LNCaP clone FGC (cell line): ENCODE measurements at regions not wholly inside any gene's neighbourhood (a gene's known extent, or its start where the extent isn't known, plus 50 kb on each side); places are given as distances from the start of the nearest gene placed in this dataset.

Source experiments
- DNase-seq: peaks from one replicate; pipeline ENCODE4 v3.0.0-alpha.2; 2011; ENCODE audit warnings: low read depth
- H3K4me3 ChIP-seq: 2 replicates; pipeline ENCODE4 v1.5.1; 2011; ENCODE audit warnings: mild to moderate bottlenecking, low read depth, low read length, control low read depth
- TF ChIP-seq, protein P1 (sequence below): IDR thresholded peaks from 2 replicates; pipeline ENCODE4 v1.5.1; 2012; ENCODE audit warnings: mild to moderate bottlenecking; ENCODE audit not compliant: control insufficient read depth, insufficient read depth; ENCODE audit errors: extremely low read depth

DNA sequence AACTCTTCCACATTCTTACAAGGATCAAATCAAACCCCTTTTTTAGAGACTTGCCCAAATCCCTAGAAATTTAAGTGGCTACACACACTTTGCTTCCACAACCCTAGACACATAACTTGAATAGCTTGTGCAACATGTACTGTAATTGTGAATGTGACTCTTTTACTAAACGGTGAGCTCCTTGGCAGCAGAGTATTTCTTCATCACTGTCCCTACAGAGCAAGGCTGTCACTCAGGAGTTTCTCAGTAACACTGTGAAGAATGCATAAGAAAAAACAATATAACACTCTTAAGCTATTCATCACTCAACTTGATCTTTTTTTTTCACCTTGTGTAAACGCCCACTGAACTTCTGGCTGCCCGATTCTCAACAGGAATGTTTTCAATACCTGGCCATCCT lies 53.8 kb upstream of the ADAMTS18 start:
- no peak overlapping the region for H3K4me3 ChIP-seq
- no peak for DNase-seq
- TF ChIP-seq, protein P1, sequence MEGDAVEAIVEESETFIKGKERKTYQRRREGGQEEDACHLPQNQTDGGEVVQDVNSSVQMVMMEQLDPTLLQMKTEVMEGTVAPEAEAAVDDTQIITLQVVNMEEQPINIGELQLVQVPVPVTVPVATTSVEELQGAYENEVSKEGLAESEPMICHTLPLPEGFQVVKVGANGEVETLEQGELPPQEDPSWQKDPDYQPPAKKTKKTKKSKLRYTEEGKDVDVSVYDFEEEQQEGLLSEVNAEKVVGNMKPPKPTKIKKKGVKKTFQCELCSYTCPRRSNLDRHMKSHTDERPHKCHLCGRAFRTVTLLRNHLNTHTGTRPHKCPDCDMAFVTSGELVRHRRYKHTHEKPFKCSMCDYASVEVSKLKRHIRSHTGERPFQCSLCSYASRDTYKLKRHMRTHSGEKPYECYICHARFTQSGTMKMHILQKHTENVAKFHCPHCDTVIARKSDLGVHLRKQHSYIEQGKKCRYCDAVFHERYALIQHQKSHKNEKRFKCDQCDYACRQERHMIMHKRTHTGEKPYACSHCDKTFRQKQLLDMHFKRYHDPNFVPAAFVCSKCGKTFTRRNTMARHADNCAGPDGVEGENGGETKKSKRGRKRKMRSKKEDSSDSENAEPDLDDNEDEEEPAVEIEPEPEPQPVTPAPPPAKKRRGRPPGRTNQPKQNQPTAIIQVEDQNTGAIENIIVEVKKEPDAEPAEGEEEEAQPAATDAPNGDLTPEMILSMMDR, result no peak

DNA sequence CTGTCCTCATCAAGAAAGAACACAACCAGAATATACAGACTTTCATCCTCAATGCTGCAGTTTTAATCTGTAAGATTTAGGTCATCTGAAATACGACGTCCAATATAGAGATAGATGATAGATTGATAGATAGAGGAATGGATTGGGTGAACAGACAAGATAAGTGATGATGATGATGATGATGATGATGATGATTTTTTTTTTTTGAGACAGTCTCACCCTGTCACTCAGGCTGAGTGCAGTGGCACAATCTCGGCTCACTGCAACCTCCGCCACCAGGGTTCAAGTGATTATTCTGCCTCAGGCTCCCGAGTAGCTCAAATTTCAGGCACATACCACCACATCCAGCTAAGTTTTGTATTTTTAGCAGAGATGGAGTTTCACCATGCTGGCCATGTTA lies 56.3 kb upstream of the ADAMTS18 start:
- DNase-seq, result no peak
- no peak overlapping the region for H3K4me3 ChIP-seq
- TF ChIP-seq, protein P1, result no peak

DNA sequence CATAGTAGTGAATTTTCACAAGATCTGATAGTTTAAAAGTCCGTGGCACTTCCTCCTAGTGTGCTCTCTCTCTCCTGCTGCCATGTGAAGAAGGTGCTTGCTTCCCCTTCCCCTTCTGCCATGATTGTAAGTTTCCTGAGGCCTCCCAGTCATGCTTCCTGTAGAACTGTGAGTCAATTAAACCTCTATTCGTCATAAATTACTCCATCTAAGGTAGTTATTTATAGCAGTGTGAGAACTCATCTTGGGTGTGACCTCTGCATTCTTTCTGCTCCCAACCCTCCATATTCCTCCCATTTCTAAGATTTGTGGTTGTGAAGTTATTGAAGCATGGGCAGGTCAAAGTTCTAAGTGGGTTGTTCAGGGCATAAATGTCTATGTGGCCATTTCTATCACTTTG lies 62.1 kb upstream of the ADAMTS18 start:
- DNase-seq, result no peak
- TF ChIP-seq, protein P1, result no peak
- H3K4me3 ChIP-seq, result no peak overlapping the region

DNA sequence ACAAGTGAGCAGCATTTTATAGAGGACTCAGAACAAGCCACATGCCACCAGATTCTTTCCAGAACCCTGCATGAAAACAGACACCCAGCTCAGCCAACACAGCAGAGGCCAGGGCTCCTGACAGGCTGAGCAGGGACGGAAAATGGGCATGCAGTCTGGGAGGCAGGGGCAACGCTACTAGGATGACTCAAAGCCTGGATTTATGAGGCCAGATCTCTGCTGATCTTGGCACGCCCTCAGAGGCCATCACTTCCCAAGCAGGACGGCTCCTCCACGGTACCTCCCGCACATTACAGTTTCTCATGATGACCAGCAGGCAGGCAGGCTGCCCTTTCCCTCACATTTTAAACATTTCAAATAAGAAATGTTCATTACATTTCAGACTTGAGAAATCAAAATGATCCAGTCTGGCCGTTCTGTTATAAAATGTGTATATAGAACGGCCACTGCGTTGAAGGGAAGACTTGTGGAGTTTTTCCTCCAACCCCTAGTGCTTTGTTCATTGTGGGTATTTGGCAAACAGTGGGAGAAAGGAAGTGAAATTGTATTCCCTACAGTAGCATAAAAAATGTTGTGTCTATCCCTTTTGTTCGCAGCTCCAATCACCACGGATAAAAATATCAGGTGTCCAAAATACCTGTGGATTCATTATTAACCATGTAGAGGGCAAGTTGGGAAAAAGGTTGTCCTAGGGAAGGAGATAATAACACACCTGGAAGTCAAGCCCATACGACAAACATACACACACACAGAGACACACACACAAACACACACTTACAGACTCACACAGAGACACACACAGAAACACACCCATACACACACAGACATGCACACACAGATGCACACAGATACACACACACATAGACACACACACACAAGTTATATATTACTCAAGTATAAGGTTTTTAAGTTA lies 64.8 kb upstream of the ADAMTS18 start:
- peak; percentile 15 for DNase-seq
- TF ChIP-seq, protein P1, result no peak
- H3K4me3 ChIP-seq, result no peak overlapping the region

DNA sequence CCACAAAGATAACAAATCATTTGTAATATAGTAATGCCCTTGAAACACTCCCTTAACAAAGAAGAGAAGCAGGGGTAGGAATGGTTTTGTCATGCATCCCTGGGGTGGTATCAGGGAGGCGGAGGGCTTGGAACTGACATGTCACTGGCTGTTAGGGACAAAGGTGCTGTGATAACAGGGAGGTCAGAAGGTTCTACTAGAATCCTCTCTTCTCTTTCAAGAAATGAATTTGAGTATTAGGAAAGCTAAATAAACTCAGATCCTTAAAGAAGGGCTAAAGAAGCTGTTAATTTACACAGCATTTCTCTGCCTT lies 65.4 kb upstream of the ADAMTS18 start:
- TF ChIP-seq, protein P1, result no peak
- no peak overlapping the region for H3K4me3 ChIP-seq
- DNase-seq, result no peak

DNA sequence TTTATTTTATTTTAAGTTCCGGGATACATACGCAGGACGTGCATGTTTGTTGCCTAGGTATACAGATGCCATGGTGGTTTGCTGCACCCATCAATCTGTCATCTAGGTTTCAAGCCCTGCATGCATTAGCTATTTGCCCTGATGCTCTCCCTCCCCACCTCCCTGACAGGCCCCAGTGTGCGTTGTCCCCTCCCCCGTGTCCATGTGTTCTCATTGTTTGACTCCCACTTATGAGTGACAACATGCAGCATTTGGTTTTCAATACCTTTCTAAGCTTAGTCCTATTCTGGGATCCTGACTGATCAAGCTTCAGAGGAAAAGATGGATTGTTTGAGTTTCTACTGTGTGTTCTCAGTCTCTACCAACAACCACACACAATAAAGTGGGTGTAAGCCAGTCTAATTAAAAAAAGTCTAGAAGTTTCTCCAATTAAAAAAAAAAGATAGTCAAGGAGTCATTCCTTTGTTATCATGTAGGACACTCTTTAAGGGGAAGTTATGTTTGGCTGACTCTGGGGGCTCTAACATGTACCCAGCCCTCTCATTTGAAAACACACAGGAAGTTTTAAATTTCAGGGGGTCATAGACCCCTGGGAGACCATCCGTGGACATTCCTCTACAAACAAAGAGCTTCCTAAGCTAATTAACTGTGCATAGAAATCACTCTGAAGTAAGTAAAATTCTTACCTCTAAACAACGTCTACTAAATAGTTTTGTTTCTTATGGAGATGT lies 66.3 kb upstream of the ADAMTS18 start:
- TF ChIP-seq, protein P1, result no peak
- H3K4me3 ChIP-seq, result no peak overlapping the region
- DNase-seq, result no peak
